C4-2B (cell line): ENCODE measurements at regions not wholly inside any gene's neighbourhood (a gene's known extent, or its start where the extent isn't known, plus 50 kb on each side); places are given as distances from the start of the nearest gene placed in this dataset.
"Not testable (repeated sequence)": the region's sequence is repeated elsewhere in the genome, so short reads cannot be mapped to it uniquely, and the experiment has no call there.

Experiments
- ZFX ChIP-seq: fragments of 450-650 bp; IDR thresholded peaks from 2 replicates; pipeline ENCODE4 v1.6.1; 2017
- TF ChIP-seq, protein P1 (sequence below): fragments of 450-650 bp; conservative IDR thresholded peaks from 2 replicates; pipeline ENCODE4 v1.5.1; 2017; ENCODE audit warnings: mild to moderate bottlenecking

DNA sequence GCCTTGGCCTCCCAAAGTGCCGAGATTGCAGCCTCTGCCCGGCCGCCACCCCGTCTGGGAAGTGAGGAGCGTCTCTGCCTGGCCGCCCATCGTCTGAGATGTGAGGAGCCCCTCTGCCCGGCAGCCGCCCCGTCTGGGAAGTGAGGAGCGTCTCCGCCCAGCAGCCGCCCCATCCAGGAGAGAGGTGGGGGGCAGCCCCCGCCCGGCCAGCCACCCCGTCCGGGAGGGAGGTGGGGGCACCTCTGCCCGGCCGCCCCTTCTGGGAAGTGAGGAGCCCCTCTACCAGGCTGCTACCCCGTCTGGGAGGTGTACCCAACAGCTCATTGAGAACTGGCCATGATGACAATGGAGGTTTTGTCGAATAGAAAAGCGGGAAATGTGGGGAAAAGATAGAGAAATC, 1530.9 kb downstream of the REEP3 start:
- TF ChIP-seq ZFX: not testable (repeated sequence)
- TF ChIP-seq, protein P1, sequence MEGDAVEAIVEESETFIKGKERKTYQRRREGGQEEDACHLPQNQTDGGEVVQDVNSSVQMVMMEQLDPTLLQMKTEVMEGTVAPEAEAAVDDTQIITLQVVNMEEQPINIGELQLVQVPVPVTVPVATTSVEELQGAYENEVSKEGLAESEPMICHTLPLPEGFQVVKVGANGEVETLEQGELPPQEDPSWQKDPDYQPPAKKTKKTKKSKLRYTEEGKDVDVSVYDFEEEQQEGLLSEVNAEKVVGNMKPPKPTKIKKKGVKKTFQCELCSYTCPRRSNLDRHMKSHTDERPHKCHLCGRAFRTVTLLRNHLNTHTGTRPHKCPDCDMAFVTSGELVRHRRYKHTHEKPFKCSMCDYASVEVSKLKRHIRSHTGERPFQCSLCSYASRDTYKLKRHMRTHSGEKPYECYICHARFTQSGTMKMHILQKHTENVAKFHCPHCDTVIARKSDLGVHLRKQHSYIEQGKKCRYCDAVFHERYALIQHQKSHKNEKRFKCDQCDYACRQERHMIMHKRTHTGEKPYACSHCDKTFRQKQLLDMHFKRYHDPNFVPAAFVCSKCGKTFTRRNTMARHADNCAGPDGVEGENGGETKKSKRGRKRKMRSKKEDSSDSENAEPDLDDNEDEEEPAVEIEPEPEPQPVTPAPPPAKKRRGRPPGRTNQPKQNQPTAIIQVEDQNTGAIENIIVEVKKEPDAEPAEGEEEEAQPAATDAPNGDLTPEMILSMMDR: not testable (repeated sequence)
